HepG2 (cell line): ENCODE measurements at regions not wholly inside any gene's neighbourhood (a gene's known extent, or its start where the extent isn't known, plus 50 kb on each side); places are given as distances from the start of the nearest gene placed in this dataset.

Experiments
- EP300 ChIP-seq, 3 experiments: sonication (generic) in 1 of 3; formaldehyde crosslinking in 1 of 3; IDR thresholded peaks; 2 replicates each; pipeline versions ENCODE4 v1.5.1 to v1.6.1; 2011 to 2020; ENCODE audit warnings: low read depth in 2 of 3, low read length in 2 of 3, borderline replicate concordance in 1 of 3, improper control_type of control experiment in 1 of 3, mild to moderate bottlenecking in 1 of 3, missing genetic modification reagents in 1 of 3, moderate library complexity in 1 of 3
- MAZ ChIP-seq, 2 experiments: sonication (generic) in 1 of 2; formaldehyde crosslinking in 1 of 2; IDR thresholded peaks; 2 replicates each; pipeline versions ENCODE4 v1.5.0 to v1.6.1; 2012 to 2020; ENCODE audit warnings: low read depth in 2 of 2, mild to moderate bottlenecking in 2 of 2, borderline replicate concordance in 1 of 2, improper control_type of control experiment in 1 of 2, low read length in 1 of 2, missing genetic modification reagents in 1 of 2, moderate library complexity in 1 of 2
- PBX3 ChIP-seq: sonication (generic); formaldehyde crosslinking; IDR thresholded peaks from 2 replicates; pipeline ENCODE4 v1.8.1; 2023; ENCODE audit warnings: missing genetic modification reagents, inconsistent platforms, borderline replicate concordance
- POLR2A ChIP-seq, 2 experiments: IDR thresholded peaks; 2 replicates each; pipeline ENCODE4 v1.6.1; 2011; ENCODE audit warnings: low read depth in 2 of 2, low read length in 2 of 2, mild to moderate bottlenecking in 1 of 2, moderate library complexity in 1 of 2; ENCODE audit not compliant: insufficient read depth in 1 of 2
- ZSCAN30 ChIP-seq: sonication (generic); formaldehyde crosslinking; IDR thresholded peaks from 2 replicates; pipeline ENCODE4 v1.5.0; 2020; ENCODE audit warnings: mild to moderate bottlenecking, missing genetic modification reagents
- TF ChIP-seq, protein P1 (sequence below): sonication (generic); formaldehyde crosslinking; IDR thresholded peaks from 2 replicates; pipeline ENCODE4 v1.4.0; 2020; ENCODE audit warnings: missing genetic modification reagents, borderline replicate concordance
- TF ChIP-seq, protein P2 (sequence below): sonication (generic); formaldehyde crosslinking; IDR thresholded peaks from 2 replicates; pipeline ENCODE4 v1.4.0; 2020; ENCODE audit warnings: missing genetic modification reagents
- TF ChIP-seq, protein P3 (sequence below): sonication (generic); IDR thresholded peaks from 2 replicates; pipeline ENCODE4 v1.6.1; 2016; ENCODE audit warnings: low read depth, borderline replicate concordance
- TF ChIP-seq, protein P4 (sequence below): sonication (generic); formaldehyde crosslinking; IDR thresholded peaks from 2 replicates; pipeline ENCODE4 v1.5.0; 2020; ENCODE audit warnings: mild to moderate bottlenecking, missing genetic modification reagents, moderate library complexity

DNA sequence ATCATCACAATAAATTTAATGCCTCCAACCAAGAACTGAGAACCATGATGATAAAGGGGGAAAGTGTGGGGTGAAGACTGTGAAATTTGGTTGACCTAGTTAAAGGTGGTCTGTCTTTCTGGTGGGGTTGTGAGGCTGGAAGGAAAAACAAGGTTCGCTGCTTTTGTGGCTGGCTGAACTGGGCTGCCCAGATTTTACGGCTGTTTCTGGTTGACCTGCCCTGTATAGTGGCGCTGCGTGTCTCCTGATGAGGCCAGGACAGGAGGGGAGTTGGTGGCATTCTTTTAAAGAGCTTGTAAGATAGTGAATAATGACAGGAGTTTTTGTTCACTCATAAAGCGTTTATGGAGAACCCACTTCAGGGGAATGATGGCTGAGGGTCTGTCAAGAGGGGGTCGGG is 101.8 kb downstream of the CYP26A1 start:
- TF ChIP-seq ZSCAN30 (CRISPR knock-in tag): no peak
- TF ChIP-seq MAZ (IDR thresholded peaks at IDR 0.05; ENCODE audit: borderline replicate concordance, low read depth, low read length): no peak
- no peak for TF ChIP-seq MAZ (CRISPR knock-in tag; IDR thresholded peaks at IDR 0.05; ENCODE audit: low read depth)
- TF ChIP-seq, protein P1, sequence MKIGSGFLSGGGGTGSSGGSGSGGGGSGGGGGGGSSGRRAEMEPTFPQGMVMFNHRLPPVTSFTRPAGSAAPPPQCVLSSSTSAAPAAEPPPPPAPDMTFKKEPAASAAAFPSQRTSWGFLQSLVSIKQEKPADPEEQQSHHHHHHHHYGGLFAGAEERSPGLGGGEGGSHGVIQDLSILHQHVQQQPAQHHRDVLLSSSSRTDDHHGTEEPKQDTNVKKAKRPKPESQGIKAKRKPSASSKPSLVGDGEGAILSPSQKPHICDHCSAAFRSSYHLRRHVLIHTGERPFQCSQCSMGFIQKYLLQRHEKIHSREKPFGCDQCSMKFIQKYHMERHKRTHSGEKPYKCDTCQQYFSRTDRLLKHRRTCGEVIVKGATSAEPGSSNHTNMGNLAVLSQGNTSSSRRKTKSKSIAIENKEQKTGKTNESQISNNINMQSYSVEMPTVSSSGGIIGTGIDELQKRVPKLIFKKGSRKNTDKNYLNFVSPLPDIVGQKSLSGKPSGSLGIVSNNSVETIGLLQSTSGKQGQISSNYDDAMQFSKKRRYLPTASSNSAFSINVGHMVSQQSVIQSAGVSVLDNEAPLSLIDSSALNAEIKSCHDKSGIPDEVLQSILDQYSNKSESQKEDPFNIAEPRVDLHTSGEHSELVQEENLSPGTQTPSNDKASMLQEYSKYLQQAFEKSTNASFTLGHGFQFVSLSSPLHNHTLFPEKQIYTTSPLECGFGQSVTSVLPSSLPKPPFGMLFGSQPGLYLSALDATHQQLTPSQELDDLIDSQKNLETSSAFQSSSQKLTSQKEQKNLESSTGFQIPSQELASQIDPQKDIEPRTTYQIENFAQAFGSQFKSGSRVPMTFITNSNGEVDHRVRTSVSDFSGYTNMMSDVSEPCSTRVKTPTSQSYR: no peak
- no peak for TF ChIP-seq EP300 (IDR thresholded peaks at IDR 0.05; ENCODE audit: low read depth in 2 of 2, low read length in 2 of 2)
- no peak for TF ChIP-seq EP300 (CRISPR knock-in tag; IDR thresholded peaks at IDR 0.05; ENCODE audit: borderline replicate concordance)
- TF ChIP-seq, protein P2, sequence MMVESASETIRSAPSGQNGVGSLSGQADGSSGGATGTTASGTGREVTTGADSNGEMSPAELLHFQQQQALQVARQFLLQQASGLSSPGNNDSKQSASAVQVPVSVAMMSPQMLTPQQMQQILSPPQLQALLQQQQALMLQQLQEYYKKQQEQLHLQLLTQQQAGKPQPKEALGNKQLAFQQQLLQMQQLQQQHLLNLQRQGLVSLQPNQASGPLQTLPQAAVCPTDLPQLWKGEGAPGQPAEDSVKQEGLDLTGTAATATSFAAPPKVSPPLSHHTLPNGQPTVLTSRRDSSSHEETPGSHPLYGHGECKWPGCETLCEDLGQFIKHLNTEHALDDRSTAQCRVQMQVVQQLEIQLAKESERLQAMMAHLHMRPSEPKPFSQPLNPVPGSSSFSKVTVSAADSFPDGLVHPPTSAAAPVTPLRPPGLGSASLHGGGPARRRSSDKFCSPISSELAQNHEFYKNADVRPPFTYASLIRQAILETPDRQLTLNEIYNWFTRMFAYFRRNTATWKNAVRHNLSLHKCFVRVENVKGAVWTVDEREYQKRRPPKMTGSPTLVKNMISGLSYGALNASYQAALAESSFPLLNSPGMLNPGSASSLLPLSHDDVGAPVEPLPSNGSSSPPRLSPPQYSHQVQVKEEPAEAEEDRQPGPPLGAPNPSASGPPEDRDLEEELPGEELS (CRISPR knock-in tag): no peak
- TF ChIP-seq, protein P3, sequence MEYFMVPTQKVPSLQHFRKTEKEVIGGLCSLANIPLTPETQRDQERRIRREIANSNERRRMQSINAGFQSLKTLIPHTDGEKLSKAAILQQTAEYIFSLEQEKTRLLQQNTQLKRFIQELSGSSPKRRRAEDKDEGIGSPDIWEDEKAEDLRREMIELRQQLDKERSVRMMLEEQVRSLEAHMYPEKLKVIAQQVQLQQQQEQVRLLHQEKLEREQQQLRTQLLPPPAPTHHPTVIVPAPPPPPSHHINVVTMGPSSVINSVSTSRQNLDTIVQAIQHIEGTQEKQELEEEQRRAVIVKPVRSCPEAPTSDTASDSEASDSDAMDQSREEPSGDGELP: no peak
- no peak for TF ChIP-seq PBX3 (CRISPR knock-in tag)
- TF ChIP-seq POLR2A (IDR thresholded peaks at IDR 0.05; ENCODE audit: insufficient read depth in 1 of 2, low read depth in 2 of 2, low read length in 2 of 2): no peak
- TF ChIP-seq, protein P4, sequence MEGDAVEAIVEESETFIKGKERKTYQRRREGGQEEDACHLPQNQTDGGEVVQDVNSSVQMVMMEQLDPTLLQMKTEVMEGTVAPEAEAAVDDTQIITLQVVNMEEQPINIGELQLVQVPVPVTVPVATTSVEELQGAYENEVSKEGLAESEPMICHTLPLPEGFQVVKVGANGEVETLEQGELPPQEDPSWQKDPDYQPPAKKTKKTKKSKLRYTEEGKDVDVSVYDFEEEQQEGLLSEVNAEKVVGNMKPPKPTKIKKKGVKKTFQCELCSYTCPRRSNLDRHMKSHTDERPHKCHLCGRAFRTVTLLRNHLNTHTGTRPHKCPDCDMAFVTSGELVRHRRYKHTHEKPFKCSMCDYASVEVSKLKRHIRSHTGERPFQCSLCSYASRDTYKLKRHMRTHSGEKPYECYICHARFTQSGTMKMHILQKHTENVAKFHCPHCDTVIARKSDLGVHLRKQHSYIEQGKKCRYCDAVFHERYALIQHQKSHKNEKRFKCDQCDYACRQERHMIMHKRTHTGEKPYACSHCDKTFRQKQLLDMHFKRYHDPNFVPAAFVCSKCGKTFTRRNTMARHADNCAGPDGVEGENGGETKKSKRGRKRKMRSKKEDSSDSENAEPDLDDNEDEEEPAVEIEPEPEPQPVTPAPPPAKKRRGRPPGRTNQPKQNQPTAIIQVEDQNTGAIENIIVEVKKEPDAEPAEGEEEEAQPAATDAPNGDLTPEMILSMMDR: no peak
